Activated T-helper 2 cell treated with anti-CD3 and anti-CD28 coated beads, Interferon-gamma antibody, Interleukin-2, Interleukin-4, amounts not matched to agents 10 μg/mL and 5 μg/mL and 100 μg/mL, durations not matched to agents 14 hours and 24 hours and 36 hours (primary cell): ENCODE measurements at regions not wholly inside any gene's neighbourhood (a gene's known extent, or its start where the extent isn't known, plus 50 kb on each side); places are given as distances from the start of the nearest gene placed in this dataset.
A peak's percentile ranks its signal among the peaks of the same experiment; 100 is the strongest.
"Not testable (repeated sequence)": the region's sequence is repeated elsewhere in the genome, so short reads cannot be mapped to it uniquely, and the experiment has no call there.

Source experiments
- DNase-seq: peaks from one replicate; pipeline ENCODE4 v3.0.0; 2021; ENCODE audit warnings: low spot score
- H3K27ac Mint-ChIP-seq: one replicate; pipeline ENCODE4 v1.8.0; 2021; ENCODE audit warnings: mixed read lengths
- H3K27me3 Mint-ChIP-seq: one replicate; pipeline ENCODE4 v1.8.0; 2021; ENCODE audit warnings: low read depth, mixed read lengths
- H3K36me3 Mint-ChIP-seq: one replicate; pipeline ENCODE4 v1.8.0; 2021; ENCODE audit warnings: low read depth, mixed read lengths
- H3K4me1 Mint-ChIP-seq: one replicate; pipeline ENCODE4 v1.8.0; 2021; ENCODE audit warnings: low read depth, mixed read lengths
- H3K4me3 Mint-ChIP-seq: one replicate; pipeline ENCODE4 v1.8.0; 2021; ENCODE audit warnings: low read depth, mild to moderate bottlenecking, moderate library complexity, mixed read lengths
- H3K9me3 Mint-ChIP-seq: one replicate; pipeline ENCODE4 v1.8.0; 2021; ENCODE audit warnings: mixed read lengths
- intact Hi-C: fragments of 100-400 bp; cut with micrococcal nuclease; formaldehyde crosslinking; loops from one replicate; pipeline ENCODE4 v1.15.1; 2023

DNA sequence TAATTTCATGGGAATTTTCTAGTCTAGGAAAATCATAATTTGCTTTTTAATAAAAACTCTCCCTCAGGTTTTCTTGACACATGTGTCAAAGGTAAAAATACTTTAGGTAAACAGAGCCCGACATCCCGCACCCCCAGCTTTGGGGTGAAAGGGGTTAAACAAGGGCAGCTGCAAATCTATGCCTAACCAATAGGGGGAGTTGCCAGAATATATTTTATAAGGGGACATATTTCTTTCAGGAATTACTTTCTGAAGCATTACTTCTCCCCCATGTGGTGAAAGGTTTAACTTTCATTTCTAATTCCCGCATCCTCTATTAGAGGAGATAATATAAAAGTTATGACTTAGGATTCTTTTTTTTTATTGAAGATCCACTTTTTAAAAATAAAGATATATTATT, 53.9 kb upstream of the HEPH start:
- Mint-ChIP-seq H3K4me3 (no peak overlapping the region), H3K27me3 (no peaks in the 10 kb centered on the region), H3K4me1 (peaks cover 6% of the 10 kb centered on the region), H3K36me3 (peaks cover under 1% of the 10 kb centered on the region), H3K9me3 (peaks cover 12% of the 10 kb centered on the region), H3K27ac (no peak overlapping the region)
- DNase-seq, result no peak
- intact Hi-C loops, result loop anchor here (10.0 kb wide), 1 partner anchor 525 kb away; no protein-coding TSS in a partner anchor

DNA sequence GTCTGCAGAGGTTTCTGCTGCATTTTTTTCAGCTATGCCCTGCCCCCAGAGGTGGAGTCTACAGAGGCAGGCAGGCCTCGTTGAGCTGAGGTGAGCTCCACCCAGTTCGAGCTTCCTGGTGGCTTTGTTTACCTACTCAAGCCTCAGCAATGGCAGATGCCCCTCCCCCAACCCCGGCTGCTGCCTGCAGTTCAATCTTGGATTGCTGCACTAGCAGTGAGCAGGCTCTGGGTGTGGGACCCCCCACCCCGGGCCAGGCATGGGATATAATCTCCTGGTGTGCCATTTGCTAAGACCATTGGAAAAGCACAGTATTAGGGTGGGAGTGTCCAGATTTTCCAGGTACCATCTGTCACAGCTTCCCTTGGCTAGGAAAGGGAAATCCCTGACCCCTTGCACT, 56.2 kb upstream of the HEPH start:
- intact Hi-C loops, H3K4me1 Mint-ChIP-seq, H3K4me3 Mint-ChIP-seq, DNase-seq, H3K27me3 Mint-ChIP-seq, H3K36me3 Mint-ChIP-seq, H3K27ac Mint-ChIP-seq: not testable (repeated sequence)
- peaks cover 12% of the 10 kb centered on the region for H3K9me3 Mint-ChIP-seq

DNA sequence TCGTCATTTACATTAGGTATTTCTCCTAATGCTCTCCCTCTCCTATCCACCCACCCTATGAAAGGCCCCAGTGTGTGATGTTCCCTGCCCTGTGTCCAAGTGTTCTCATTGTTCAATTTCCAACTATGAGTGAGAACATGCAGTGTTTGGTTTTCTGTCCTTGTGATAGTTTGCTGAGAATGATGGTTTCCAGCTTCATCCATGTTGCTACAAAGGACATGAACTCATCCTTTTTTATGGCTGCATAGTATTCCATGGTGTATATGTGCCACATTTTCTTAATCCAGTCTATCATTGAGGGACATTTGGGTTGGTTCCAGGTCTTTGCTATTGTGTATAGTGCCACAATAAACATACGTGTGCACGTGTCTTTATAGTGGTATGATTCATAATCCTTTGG, 61.6 kb upstream of the HEPH start:
- H3K27ac Mint-ChIP-seq, DNase-seq, H3K4me3 Mint-ChIP-seq, H3K4me1 Mint-ChIP-seq, H3K36me3 Mint-ChIP-seq, intact Hi-C loops, H3K27me3 Mint-ChIP-seq: not testable (repeated sequence)
- peaks cover 12% of the 10 kb centered on the region for H3K9me3 Mint-ChIP-seq

DNA sequence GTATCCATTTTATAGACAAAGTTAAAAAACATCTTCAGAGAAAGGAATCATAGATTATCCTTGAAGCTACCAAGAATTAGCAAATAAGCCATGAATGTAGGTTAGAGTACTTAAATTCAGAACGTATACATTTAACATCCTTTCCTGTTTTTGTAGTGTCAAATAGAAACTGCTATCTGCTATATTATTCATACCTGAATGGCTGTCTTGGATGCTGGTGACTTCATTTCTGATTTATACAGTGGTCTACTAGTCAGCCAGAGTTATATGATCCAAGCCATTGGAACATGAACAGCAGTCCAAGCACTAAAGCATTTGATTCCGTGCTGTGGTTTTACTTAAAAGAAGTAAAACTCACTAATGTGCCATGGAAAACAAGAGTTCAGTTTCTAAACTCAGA, 58.3 kb upstream of the VSIG4 start:
- Mint-ChIP-seq H3K9me3 (peaks cover 12% of the 10 kb centered on the region), H3K36me3 (peaks cover 2% of the 10 kb centered on the region), H3K27me3 (no peaks in the 10 kb centered on the region), H3K4me1 (peaks cover 1% of the 10 kb centered on the region), H3K27ac (no peak overlapping the region), H3K4me3 (no peak overlapping the region)
- DNase-seq, result no peak
- intact Hi-C loops, result loop anchor here (5.0 kb wide), 1 partner anchor 51 kb away; no protein-coding TSS in a partner anchor

DNA sequence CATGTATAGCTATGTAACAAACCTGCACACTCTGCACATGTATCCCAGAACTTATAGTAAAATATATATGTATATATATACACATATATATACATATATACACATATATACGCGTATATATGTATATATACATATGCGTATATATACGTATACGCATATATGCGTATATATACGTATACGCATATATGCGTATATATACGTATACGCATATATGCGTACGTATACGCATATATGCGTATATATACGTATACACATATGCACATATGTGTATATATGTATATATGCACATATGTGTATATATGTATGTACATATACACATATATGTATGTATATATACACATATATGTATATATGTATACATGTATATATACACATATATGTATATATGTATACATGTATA, 57.1 kb upstream of the VSIG4 start:
- peaks cover 12% of the 10 kb centered on the region for H3K9me3 Mint-ChIP-seq
- DNase-seq, H3K27ac Mint-ChIP-seq, H3K4me3 Mint-ChIP-seq, H3K4me1 Mint-ChIP-seq, H3K36me3 Mint-ChIP-seq, H3K27me3 Mint-ChIP-seq: not testable (repeated sequence)
- intact Hi-C loops, result loop anchor here (5.0 kb wide), 1 partner anchor 50 kb away; no protein-coding TSS in a partner anchor

DNA sequence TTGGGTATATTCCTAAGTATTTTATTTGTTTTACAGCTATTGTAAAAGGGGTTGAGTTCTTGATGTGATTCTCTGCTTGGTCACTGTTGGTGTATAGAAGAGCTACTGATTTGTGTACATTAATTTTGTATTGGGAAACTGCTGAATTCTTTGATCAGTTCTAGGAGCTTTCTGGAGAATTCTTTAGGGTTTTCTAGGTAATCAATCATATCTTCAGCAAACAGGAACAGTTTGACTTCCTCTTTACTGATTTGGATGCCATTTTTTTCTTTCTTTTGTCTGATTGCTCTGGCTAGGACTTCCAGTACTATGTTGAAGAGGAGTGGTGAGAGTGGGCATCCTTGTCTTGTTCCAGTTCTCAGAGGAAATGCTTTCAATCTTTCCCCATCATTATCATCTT, 50.1 kb upstream of the VSIG4 start:
- H3K36me3 Mint-ChIP-seq, result peaks cover 11% of the 10 kb centered on the region
- H3K27me3 Mint-ChIP-seq, intact Hi-C loops, H3K4me3 Mint-ChIP-seq, DNase-seq, H3K4me1 Mint-ChIP-seq: not testable (repeated sequence)
- peak overlapping the region; percentile 47 for H3K27ac Mint-ChIP-seq
- peaks cover 25% of the 10 kb centered on the region for H3K9me3 Mint-ChIP-seq
